Neuron (in vitro differentiated cells): ENCODE measurements at regions not wholly inside any gene's neighbourhood (a gene's known extent, or its start where the extent isn't known, plus 50 kb on each side); places are given as distances from the start of the nearest gene placed in this dataset.

Source experiments
- H2AFZ ChIP-seq: one replicate; pipeline ENCODE4 v1.6.1; 2013; ENCODE audit warnings: low read depth, mild to moderate bottlenecking, inconsistent platforms, low read length, moderate library complexity
- H3K27me3 ChIP-seq: one replicate; pipeline ENCODE4 v1.6.1; 2013; ENCODE audit warnings: low read length; ENCODE audit not compliant: insufficient read depth
- H3K36me3 ChIP-seq: one replicate; pipeline ENCODE4 v1.6.1; 2013; ENCODE audit warnings: low read length; ENCODE audit not compliant: insufficient read depth
- H3K4me1 ChIP-seq: one replicate; pipeline ENCODE4 v1.6.1; 2013; ENCODE audit warnings: low read length; ENCODE audit not compliant: insufficient read depth
- H3K4me3 ChIP-seq: 2 replicates; pipeline ENCODE4 v1.5.1; 2013; ENCODE audit warnings: mild to moderate bottlenecking, low read length, moderate library complexity
- H3K9me3 ChIP-seq: one replicate; pipeline ENCODE4 v1.6.1; 2013; ENCODE audit warnings: low read length

DNA sequence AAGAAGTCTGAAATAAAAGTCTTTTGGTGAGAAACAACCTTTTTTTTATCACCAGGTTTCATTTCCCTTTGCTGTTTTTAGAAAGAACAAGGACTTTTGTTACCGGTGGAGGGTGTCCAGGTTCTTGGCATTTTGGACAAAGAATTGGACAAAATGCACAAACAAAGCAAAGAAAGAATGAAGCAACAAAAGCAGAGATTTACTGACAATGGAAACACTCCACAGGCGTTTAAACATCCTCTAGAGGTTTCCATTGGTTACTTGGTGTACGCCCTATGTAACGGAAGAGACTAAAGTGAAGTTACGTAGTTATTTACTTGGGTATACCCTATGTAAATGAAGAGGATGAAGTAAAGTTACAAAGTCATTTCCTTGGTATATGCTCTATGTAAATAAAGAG is 1487.0 kb downstream of the LRRC4C start:
- H3K9me3 ChIP-seq: no peaks in the 10 kb centered on the region
- no peaks in the 10 kb centered on the region for H3K27me3 ChIP-seq
- no peaks in the 10 kb centered on the region for H3K36me3 ChIP-seq

DNA sequence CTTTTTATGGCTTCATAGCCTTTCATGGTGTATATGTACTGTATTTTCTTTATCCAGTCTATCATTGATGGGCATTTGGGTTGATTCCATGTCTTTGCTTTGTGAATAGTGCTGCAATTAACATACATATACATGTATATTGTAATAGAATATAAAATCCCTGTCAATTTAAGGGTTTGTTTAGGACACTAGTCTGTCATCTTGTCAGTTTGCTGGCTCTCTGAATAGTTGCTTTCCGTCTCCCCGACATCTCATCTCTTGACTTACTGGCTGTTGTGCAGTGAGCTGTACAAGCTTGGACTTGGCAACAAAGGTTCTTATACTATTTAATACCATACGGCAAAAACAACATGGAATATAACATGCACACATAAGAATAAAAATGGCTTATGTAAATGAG is 1487.5 kb downstream of the LRRC4C start:
- Histone ChIP-seq H3K27me3 (no peaks in the 10 kb centered on the region), H3K9me3 (no peaks in the 10 kb centered on the region), H3K36me3 (no peaks in the 10 kb centered on the region), H3K4me3 (no peak overlapping the region), H3K4me1 (peaks cover 4% of the 10 kb centered on the region), H2AFZ (no peak overlapping the region)

More for the DNA sequence above, 1487.0 kb downstream of the LRRC4C start:
- H2AFZ ChIP-seq: no peak overlapping the region
- H3K4me3 ChIP-seq: no peak overlapping the region
- peaks cover 4% of the 10 kb centered on the region for H3K4me1 ChIP-seq

DNA sequence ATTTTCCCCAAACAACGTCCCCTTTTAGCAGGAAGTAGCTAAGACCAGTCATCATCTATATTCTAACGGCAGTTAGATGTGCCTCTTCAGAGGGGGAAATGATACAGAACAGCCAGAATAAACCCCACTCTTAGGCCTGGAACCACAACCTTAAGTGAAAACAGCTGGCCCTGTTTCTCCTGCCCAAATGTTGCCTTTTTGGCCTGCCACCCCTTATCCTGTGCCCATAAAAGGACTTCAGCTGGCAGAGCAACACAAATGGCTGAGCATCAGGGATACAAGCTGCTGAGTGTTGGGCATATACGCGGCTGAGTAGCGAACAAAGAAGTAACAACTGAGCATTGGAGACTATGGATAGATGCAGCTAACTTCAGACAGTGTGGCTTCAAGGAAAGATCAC is 1491.4 kb downstream of the LRRC4C start:
- Histone ChIP-seq H3K36me3 (no peaks in the 10 kb centered on the region), H3K27me3 (no peaks in the 10 kb centered on the region), H3K4me3 (no peak overlapping the region), H3K9me3 (no peaks in the 10 kb centered on the region), H2AFZ (no peak overlapping the region), H3K4me1 (peaks cover 5% of the 10 kb centered on the region)

DNA sequence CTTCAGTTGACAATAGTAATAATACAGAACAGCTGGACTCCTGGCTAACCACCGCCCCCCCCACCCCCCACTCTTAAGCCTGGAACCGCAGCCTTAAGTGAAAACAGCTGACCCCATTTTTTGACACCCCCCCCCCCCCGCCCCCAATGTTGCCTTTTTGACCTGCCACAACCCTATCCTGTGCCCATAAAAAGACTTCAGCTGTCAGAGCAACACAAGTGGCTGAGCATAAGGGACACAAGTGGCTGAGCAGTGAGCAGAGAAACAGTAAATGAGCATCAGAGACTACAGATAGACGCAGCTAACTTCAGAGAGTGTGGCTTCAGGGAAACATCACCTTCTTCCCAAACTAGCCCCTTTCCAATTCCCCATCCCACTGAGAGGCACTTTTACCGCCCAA is 1493.8 kb downstream of the LRRC4C start:
- Histone ChIP-seq H3K9me3 (no peaks in the 10 kb centered on the region), H3K27me3 (no peaks in the 10 kb centered on the region), H3K36me3 (no peaks in the 10 kb centered on the region), H3K4me3 (no peak overlapping the region), H2AFZ (no peak overlapping the region), H3K4me1 (peaks cover 5% of the 10 kb centered on the region)

DNA sequence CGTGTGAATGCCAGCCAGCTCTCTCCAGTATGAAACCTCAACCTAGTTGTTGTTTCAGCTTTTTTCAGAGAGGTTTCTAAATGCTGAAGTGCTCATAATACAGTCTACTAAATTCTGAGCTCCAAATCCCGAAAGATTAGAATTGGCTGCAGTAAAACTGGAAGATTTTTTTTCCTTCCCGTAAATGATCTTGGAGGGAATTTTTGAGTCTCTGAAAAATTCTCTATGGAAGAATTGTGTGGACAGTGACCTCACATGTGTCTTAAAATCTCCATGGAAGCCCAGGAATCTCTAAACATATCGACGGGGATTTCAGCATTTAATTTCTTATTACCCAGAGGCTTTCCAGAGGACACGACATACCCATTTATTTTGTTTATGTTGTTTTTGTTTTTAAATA is 1499.2 kb downstream of the LRRC4C start:
- no peak overlapping the region for H3K4me3 ChIP-seq
- H3K36me3 ChIP-seq: no peaks in the 10 kb centered on the region
- no peaks in the 10 kb centered on the region for H3K9me3 ChIP-seq
- H3K27me3 ChIP-seq: no peaks in the 10 kb centered on the region
- H3K4me1 ChIP-seq: no peaks in the 10 kb centered on the region
- no peak overlapping the region for H2AFZ ChIP-seq

DNA sequence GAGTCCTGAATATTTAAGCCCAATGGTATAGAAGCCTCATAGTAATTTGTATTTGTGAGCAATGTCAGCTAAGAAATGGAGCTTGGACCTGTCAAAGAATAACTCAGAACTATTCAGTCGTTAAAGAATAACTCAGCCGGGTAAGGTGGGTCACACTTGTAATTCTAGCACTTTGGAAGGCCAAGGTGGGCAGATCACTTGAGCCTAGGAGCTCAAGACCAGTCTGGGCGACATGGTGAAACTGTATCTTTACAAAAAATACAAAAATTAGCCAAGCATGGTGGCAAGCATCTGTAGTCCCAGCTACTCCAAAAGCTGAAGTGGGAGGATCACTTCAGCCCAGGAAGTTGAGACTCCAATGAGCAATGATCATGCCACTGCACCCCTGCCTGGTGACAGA is 1526.5 kb downstream of the LRRC4C start:
- H2AFZ ChIP-seq: no peak overlapping the region
- no peak overlapping the region for H3K4me3 ChIP-seq
- H3K9me3 ChIP-seq: no peaks in the 10 kb centered on the region
- peaks cover 4% of the 10 kb centered on the region for H3K4me1 ChIP-seq
- no peaks in the 10 kb centered on the region for H3K27me3 ChIP-seq
- no peaks in the 10 kb centered on the region for H3K36me3 ChIP-seq

DNA sequence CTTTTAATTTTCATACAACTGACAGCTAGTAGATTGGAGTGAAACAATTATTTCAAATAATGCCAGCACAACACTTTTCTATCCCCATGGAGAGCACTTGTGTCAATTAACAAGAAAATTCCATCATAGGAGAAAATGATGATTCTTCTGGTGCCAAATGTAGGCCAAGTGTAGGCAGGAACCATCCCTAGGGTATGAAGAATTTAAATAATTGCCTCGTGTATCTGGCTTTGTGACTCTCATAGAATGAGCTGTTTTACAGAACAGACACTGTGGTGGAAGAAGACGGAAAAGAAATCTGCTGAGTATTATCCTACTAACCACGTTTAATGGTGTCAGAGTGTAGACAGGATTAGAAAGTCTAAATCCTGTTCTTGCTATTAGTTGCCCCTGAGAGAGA is 1542.2 kb downstream of the LRRC4C start:
- H3K9me3 ChIP-seq: no peaks in the 10 kb centered on the region
- no peak overlapping the region for H3K4me3 ChIP-seq
- no peak overlapping the region for H2AFZ ChIP-seq
- H3K4me1 ChIP-seq: no peaks in the 10 kb centered on the region
- no peaks in the 10 kb centered on the region for H3K36me3 ChIP-seq
- no peaks in the 10 kb centered on the region for H3K27me3 ChIP-seq

DNA sequence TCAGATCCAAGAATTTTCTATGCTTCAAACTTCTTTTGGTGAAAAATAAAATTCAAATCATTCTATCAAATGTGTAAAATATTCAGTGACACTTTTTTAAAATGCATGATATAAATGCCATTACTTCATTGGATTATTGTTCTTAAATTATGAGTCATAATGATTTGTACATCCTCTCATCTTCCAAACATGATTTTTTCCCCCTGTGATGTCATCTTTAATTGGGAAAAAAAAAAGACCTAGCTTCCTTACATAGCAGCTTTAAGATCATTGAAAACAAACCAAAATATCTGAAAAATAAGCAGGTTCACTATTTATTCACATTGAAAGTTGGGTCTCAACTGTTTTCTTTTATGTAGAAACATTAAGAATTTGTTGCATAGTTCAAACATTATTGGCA is 1549.4 kb downstream of the LRRC4C start:
- Histone ChIP-seq H3K9me3 (no peaks in the 10 kb centered on the region), H3K36me3 (no peaks in the 10 kb centered on the region), H3K27me3 (no peaks in the 10 kb centered on the region), H3K4me1 (no peaks in the 10 kb centered on the region), H2AFZ (no peak overlapping the region), H3K4me3 (no peak overlapping the region)

DNA sequence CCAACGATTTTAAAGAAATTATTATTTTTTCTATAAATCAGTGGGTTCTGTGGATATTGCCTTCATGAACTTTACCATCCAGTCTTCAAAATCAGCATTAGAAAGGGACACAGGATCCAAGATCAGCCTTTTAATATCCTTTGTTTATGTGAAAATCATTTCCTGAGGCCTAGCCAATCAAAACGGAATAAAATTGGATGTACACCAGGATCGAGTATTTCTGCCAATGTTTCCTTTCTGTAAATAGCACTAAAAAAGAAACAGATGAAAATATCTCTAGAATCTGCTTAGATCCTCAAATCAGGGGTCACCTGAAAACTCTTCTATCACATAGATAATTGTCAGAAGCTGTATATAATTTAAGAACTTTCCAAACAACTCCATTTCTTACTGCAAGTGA is 1598.5 kb downstream of the LRRC4C start:
- Histone ChIP-seq H2AFZ (no peak overlapping the region), H3K27me3 (no peaks in the 10 kb centered on the region), H3K4me1 (no peaks in the 10 kb centered on the region), H3K36me3 (no peaks in the 10 kb centered on the region), H3K9me3 (no peaks in the 10 kb centered on the region), H3K4me3 (no peak overlapping the region)

DNA sequence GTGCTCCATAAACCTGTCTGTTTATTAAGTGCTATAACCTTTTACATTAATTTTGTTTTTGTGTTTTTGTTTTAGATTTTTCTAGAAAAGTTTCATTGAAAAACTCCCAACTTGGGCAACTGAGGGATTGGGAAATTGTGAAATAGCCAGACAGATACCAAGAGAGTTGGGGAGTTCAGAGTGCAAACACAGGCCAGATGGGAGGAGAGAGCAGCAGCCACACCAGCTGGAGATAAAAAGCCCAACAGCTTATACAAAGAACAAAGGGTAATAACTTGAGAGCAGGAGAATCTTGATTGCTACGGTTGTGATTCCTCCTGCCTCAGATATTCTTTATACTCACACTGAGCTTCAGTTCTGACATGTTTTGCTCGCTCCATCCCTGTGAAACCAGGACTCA is 1642.2 kb downstream of the LRRC4C start:
- H3K4me1 ChIP-seq: no peaks in the 10 kb centered on the region
- no peak overlapping the region for H2AFZ ChIP-seq
- H3K4me3 ChIP-seq: no peak overlapping the region
- H3K27me3 ChIP-seq: no peaks in the 10 kb centered on the region
- no peaks in the 10 kb centered on the region for H3K36me3 ChIP-seq
- no peaks in the 10 kb centered on the region for H3K9me3 ChIP-seq

DNA sequence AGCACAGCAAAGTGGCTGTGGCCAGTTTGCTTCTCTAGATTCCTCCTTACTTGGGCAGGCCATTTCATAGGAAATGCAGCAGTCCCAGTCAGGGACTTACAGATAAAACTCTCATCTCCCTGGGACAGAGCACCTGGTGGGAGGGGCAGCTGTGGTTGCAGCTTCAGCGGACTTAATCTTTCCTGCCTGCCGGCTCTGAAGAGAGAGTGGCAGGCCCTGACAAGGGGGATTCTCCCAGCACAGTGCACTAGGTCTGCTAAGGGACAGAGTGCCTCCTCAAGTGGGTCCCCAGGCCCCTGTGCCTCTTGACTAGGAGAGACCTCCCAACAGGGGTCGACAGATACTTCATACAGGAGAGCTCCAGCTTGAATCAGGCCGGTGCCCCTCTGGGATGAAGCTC is 1649.1 kb downstream of the LRRC4C start:
- H3K36me3 ChIP-seq: no peaks in the 10 kb centered on the region
- H3K27me3 ChIP-seq: no peaks in the 10 kb centered on the region
- H3K4me1 ChIP-seq: no peaks in the 10 kb centered on the region
- H3K4me3 ChIP-seq: no peak overlapping the region
- no peak overlapping the region for H2AFZ ChIP-seq
- H3K9me3 ChIP-seq: no peaks in the 10 kb centered on the region

DNA sequence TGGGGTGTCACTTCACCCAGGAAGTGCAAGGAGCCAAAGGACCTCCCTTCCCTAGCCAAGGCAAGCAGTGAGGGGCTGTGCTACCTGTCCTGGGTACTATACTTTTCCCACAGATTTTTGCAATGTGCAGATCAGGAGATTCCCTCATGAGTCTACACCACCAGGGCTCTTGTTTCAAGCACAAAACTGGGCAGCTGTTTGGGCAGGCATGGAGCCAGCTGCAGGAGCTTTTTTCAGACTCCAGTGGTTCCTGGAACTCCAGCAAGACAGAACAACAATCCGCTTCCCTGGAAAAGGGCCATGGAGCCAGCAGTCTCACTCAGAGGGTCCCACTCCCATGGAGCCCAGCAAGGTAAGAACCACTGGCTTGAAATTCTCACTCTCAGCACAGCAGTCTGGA is 1649.6 kb downstream of the LRRC4C start:
- Histone ChIP-seq H3K36me3 (no peaks in the 10 kb centered on the region), H3K4me1 (no peaks in the 10 kb centered on the region), H3K4me3 (no peak overlapping the region), H3K9me3 (no peaks in the 10 kb centered on the region), H2AFZ (no peak overlapping the region), H3K27me3 (no peaks in the 10 kb centered on the region)

DNA sequence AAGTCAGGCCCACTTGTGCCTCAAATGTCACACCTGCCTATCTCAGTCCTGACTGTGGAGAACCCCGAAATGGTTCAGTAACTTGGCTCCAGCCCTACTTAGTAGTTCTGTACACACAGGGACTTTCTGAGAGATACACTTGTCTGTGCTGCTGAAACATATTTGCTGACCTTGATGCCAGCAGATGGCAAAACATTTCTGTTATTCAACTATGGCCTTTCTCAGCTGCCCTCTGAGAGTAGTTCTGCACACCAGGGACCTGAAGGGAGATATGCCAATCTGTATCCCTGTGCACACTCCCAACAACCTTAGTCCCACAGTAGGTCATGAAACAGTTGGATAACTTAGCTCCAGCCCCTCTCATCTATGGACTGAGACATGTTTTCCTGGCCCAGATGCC is 1651.5 kb downstream of the LRRC4C start:
- no peaks in the 10 kb centered on the region for H3K27me3 ChIP-seq
- H2AFZ ChIP-seq: no peak overlapping the region
- H3K4me3 ChIP-seq: no peak overlapping the region
- H3K9me3 ChIP-seq: no peaks in the 10 kb centered on the region
- H3K36me3 ChIP-seq: no peaks in the 10 kb centered on the region
- H3K4me1 ChIP-seq: no peaks in the 10 kb centered on the region

DNA sequence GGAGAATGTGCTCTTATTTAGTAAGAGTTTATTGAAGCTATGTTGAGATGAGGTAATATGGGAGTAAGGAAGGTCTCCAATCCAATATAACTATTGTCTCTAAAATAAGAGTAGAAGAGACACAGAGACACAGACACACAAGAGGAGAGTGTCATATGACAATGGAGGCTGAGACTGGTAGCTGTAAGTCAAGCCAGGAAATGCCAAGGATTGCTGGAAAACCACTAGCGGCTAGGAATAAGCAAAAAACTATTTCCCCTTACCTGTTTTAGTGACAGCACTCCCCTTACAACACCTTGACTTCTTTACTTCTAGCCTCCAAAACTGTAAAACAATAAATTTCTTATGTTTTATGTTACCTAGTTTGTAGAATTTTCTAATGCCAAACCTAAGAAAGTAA is 1652.8 kb downstream of the LRRC4C start:
- no peak overlapping the region for H2AFZ ChIP-seq
- H3K4me3 ChIP-seq: no peak overlapping the region
- no peaks in the 10 kb centered on the region for H3K9me3 ChIP-seq
- H3K27me3 ChIP-seq: no peaks in the 10 kb centered on the region
- no peaks in the 10 kb centered on the region for H3K36me3 ChIP-seq
- H3K4me1 ChIP-seq: no peaks in the 10 kb centered on the region
